ENCODE measurements at regions not wholly inside any gene's neighbourhood (a gene's known extent, or its start where the extent isn't known, plus 50 kb on each side); places are given as distances from the start of the nearest gene placed in this dataset.

GRCh38 chr6:18976966-18977365, 589.8 kb downstream of the RNF144B start:
- Histone ChIP-seq H3K4me1 (ENCODE audit: insufficient read depth, low read length) (no peaks in the 10 kb centered on the region), H3K9ac (ENCODE audit: low read depth, low read length) (no peak overlapping the region), H3K79me2 (ENCODE audit: insufficient read depth, low read length) (no peaks in the 10 kb centered on the region), H4K20me1 (ENCODE audit: insufficient read depth, low read length) (no peaks in the 10 kb centered on the region), H3K27me3 (ENCODE audit: insufficient read depth, low read length, poor library complexity) (no peaks in the 10 kb centered on the region), H3K9me3 (ENCODE audit: insufficient read depth, low read length, severe bottlenecking) (no peaks in the 10 kb centered on the region), H3K4me3 (ENCODE audit: low read depth in 1 of 2, low read length in 2 of 2) (no peak overlapping the region), H3K27ac (ENCODE audit: low read length) (no peak overlapping the region), H2AFZ (ENCODE audit: low read depth, low read length) (no peak overlapping the region), H3K36me3 (ENCODE audit: insufficient read depth, low read length) (no peaks in the 10 kb centered on the region), H3K4me2 (ENCODE audit: insufficient read depth, low read length) (no peak overlapping the region)
- DNase-seq, result no peak
- TF ChIP-seq EZH2 (IDR thresholded peaks at IDR 0.05; ENCODE audit: borderline replicate concordance, low read depth, low read length, severe bottlenecking) (no peak), CTCF (IDR thresholded peaks at IDR 0.05; ENCODE audit: borderline replicate concordance, extremely low read depth, low read length, poor library complexity, severe bottlenecking) (no peak)
- ATAC-seq (ENCODE audit: insufficient read depth, low read depth), result no peak

GRCh38 chr6:18978337-18979128, 591.4 kb downstream of the RNF144B start:
- Histone ChIP-seq H3K27ac (ENCODE audit: low read length) (no peak overlapping the region), H3K9me3 (ENCODE audit: insufficient read depth, low read length, severe bottlenecking) (no peaks in the 10 kb centered on the region)

GRCh38 chr6:18985061-18985460, 597.9 kb downstream of the RNF144B start:
- no peak overlapping the region for H3K4me3 ChIP-seq (ENCODE audit: low read depth in 1 of 2, low read length in 2 of 2)
- no peak overlapping the region for H2AFZ ChIP-seq (ENCODE audit: low read depth, low read length)
- ATAC-seq (ENCODE audit: insufficient read depth, low read depth) (no peak), DNase-seq (no peak)
- no peaks in the 10 kb centered on the region for H3K27me3 ChIP-seq (ENCODE audit: insufficient read depth, low read length, poor library complexity)
- TF ChIP-seq CTCF (IDR thresholded peaks at IDR 0.05; ENCODE audit: borderline replicate concordance, extremely low read depth, low read length, poor library complexity, severe bottlenecking), result no peak
- TF ChIP-seq EZH2 (IDR thresholded peaks at IDR 0.05; ENCODE audit: borderline replicate concordance, low read depth, low read length, severe bottlenecking), result no peak
- H3K4me1 ChIP-seq (ENCODE audit: insufficient read depth, low read length), result no peaks in the 10 kb centered on the region
- no peak overlapping the region for H3K9ac ChIP-seq (ENCODE audit: low read depth, low read length)
- no peak overlapping the region for H3K27ac ChIP-seq (ENCODE audit: low read length)
- no peaks in the 10 kb centered on the region for H4K20me1 ChIP-seq (ENCODE audit: insufficient read depth, low read length)
- H3K4me2 ChIP-seq (ENCODE audit: insufficient read depth, low read length), result no peak overlapping the region
- no peaks in the 10 kb centered on the region for H3K36me3 ChIP-seq (ENCODE audit: insufficient read depth, low read length)
- H3K9me3 ChIP-seq (ENCODE audit: insufficient read depth, low read length, severe bottlenecking), result no peaks in the 10 kb centered on the region
- no peaks in the 10 kb centered on the region for H3K79me2 ChIP-seq (ENCODE audit: insufficient read depth, low read length)

More at GRCh38 chr6:18978337-18979128, 591.4 kb downstream of the RNF144B start:
- Histone ChIP-seq H4K20me1 (ENCODE audit: insufficient read depth, low read length) (no peaks in the 10 kb centered on the region), H3K27me3 (ENCODE audit: insufficient read depth, low read length, poor library complexity) (no peaks in the 10 kb centered on the region), H3K79me2 (ENCODE audit: insufficient read depth, low read length) (no peaks in the 10 kb centered on the region), H3K4me2 (ENCODE audit: insufficient read depth, low read length) (no peak overlapping the region), H3K9ac (ENCODE audit: low read depth, low read length) (no peak overlapping the region), H3K4me3 (ENCODE audit: low read depth in 1 of 2, low read length in 2 of 2) (no peak overlapping the region), H3K4me1 (ENCODE audit: insufficient read depth, low read length) (no peaks in the 10 kb centered on the region), H3K36me3 (ENCODE audit: insufficient read depth, low read length) (no peaks in the 10 kb centered on the region), H2AFZ (ENCODE audit: low read depth, low read length) (no peak overlapping the region)
- no peak for ATAC-seq (ENCODE audit: insufficient read depth, low read depth)
- no peak for DNase-seq
- TF ChIP-seq EZH2 (IDR thresholded peaks at IDR 0.05; ENCODE audit: borderline replicate concordance, low read depth, low read length, severe bottlenecking) (no peak), CTCF (IDR thresholded peaks at IDR 0.05; ENCODE audit: borderline replicate concordance, extremely low read depth, low read length, poor library complexity, severe bottlenecking) (no peak)
